Thyroid gland (tissue), 4 donors: ENCODE measurements at regions not wholly inside any gene's neighbourhood (a gene's known extent, or its start where the extent isn't known, plus 50 kb on each side); places are given as distances from the start of the nearest gene placed in this dataset.

Experiments
- POLR2A ChIP-seq, 2 donors: fragments of 450-650 bp; IDR thresholded peaks; one replicate each; pipeline ENCODE4 v1.6.1; 2017; ENCODE audit warnings: antibody characterized with exemption in 2 of 2, mild to moderate bottlenecking in 2 of 2, moderate library complexity in 1 of 2
- TF ChIP-seq, protein P1 (sequence below), 6 experiments: fragments of 200-600 bp in 3 of 6; fragments of 450-650 bp in 3 of 6; sonication (generic) in 3 of 6; IDR thresholded peaks; one replicate each; pipeline ENCODE4 v1.5.1; 2016 to 2019; ENCODE audit warnings: antibody characterized with exemption in 6 of 6, mild to moderate bottlenecking in 2 of 6, inconsistent platforms in 1 of 6, moderate library complexity in 1 of 6

- TF ChIP-seq, protein P1, sequence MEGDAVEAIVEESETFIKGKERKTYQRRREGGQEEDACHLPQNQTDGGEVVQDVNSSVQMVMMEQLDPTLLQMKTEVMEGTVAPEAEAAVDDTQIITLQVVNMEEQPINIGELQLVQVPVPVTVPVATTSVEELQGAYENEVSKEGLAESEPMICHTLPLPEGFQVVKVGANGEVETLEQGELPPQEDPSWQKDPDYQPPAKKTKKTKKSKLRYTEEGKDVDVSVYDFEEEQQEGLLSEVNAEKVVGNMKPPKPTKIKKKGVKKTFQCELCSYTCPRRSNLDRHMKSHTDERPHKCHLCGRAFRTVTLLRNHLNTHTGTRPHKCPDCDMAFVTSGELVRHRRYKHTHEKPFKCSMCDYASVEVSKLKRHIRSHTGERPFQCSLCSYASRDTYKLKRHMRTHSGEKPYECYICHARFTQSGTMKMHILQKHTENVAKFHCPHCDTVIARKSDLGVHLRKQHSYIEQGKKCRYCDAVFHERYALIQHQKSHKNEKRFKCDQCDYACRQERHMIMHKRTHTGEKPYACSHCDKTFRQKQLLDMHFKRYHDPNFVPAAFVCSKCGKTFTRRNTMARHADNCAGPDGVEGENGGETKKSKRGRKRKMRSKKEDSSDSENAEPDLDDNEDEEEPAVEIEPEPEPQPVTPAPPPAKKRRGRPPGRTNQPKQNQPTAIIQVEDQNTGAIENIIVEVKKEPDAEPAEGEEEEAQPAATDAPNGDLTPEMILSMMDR (IDR thresholded peaks at IDR 0.05) = no peak
- no peak for TF ChIP-seq POLR2A (IDR thresholded peaks at IDR 0.05)
Observed at GRCh38 chr4:155119006-155119405, 89.4 kb upstream of the NPY2R start.
